Suprapubic skin (tissue), 4 donors: ENCODE measurements at regions not wholly inside any gene's neighbourhood (a gene's known extent, or its start where the extent isn't known, plus 50 kb on each side); places are given as distances from the start of the nearest gene placed in this dataset.

ENCODE experiments used
- DNase-seq, 2 donors: peaks; one replicate each; pipeline ENCODE4 v3.0.0-alpha.2; 2019; ENCODE audit warnings: low spot score in 2 of 2
- H3K27ac ChIP-seq: fragments of 200-600 bp; sonication (generic); one replicate; pipeline ENCODE4 v1.5.1; 2019
- H3K27me3 ChIP-seq: fragments of 200-600 bp; sonication (generic); one replicate; pipeline ENCODE4 v1.5.1; 2019
- H3K36me3 ChIP-seq: fragments of 200-600 bp; sonication (generic); one replicate; pipeline ENCODE4 v1.5.1; 2019
- H3K4me1 ChIP-seq: fragments of 200-600 bp; sonication (generic); one replicate; pipeline ENCODE4 v1.5.1; 2019
- H3K4me3 ChIP-seq: fragments of 200-600 bp; sonication (generic); one replicate; pipeline ENCODE4 v1.5.1; 2019; ENCODE audit warnings: mild to moderate bottlenecking
- H3K9me3 ChIP-seq: fragments of 200-600 bp; sonication (generic); one replicate; pipeline ENCODE4 v1.5.1; 2019
- CTCF ChIP-seq, 2 donors: fragments of 200-600 bp in 1 of 2; fragments of 450-650 bp in 1 of 2; sonication (generic) in 1 of 2; IDR thresholded peaks; one replicate each; pipeline ENCODE4 v1.5.1; 2016 to 2019; ENCODE audit warnings: antibody characterized with exemption in 2 of 2, mild to moderate bottlenecking in 1 of 2, moderate library complexity in 1 of 2
- EP300 ChIP-seq: sonication (generic); formaldehyde crosslinking; IDR thresholded peaks from one replicate; pipeline ENCODE4 v1.6.1; 2017; ENCODE audit warnings: antibody characterized with exemption
- POLR2A ChIP-seq, 2 donors: fragments of 450-650 bp; IDR thresholded peaks; one replicate each; pipeline ENCODE4 v1.6.1; 2017; ENCODE audit warnings: antibody characterized with exemption in 2 of 2, mild to moderate bottlenecking in 2 of 2, moderate library complexity in 2 of 2
- POLR2AphosphoS5 ChIP-seq, 3 donors: sonication (generic); formaldehyde crosslinking; IDR thresholded peaks; one replicate each; pipeline ENCODE4 v1.6.1; 2017; ENCODE audit warnings: antibody characterized with exemption in 3 of 3
- WGBS: methylation state at CpG from one replicate; pipeline ENCODE4 v1.1.5; 2018; 5-methylcytosine and 5-hydroxymethylcytosine counted together

- Histone ChIP-seq H3K36me3 (no peaks in the 10 kb centered on the region), H3K4me3 (no peak overlapping the region), H3K4me1 (peaks cover 27% of the 10 kb centered on the region), H3K9me3 (no peaks in the 10 kb centered on the region), H3K27me3 (no peaks in the 10 kb centered on the region), H3K27ac (no peak overlapping the region)
- WGBS: 85% methylated on average over 4 of the region's 6 CpGs
- DNase-seq: no peak
- TF ChIP-seq EP300 (no peak), POLR2AphosphoS5 (IDR thresholded peaks at IDR 0.05) (no peak), CTCF (IDR thresholded peaks at IDR 0.05) (no peak), POLR2A (IDR thresholded peaks at IDR 0.05) (no peak)
Observed at GRCh38 chr20:50357783-50358161, 152.4 kb upstream of the PTPN1 start.

- no peak for TF ChIP-seq POLR2A (IDR thresholded peaks at IDR 0.05)
- TF ChIP-seq EP300: no peak
- no peak for TF ChIP-seq CTCF (IDR thresholded peaks at IDR 0.05)
- no peak for TF ChIP-seq POLR2AphosphoS5 (IDR thresholded peaks at IDR 0.05)
- WGBS: 95% methylated on average over 5 of the region's 5 CpGs
Observed at GRCh38 chr20:50358166-50358565, 152.0 kb upstream of the PTPN1 start.

GRCh38 chr20:50358971-50359370, 151.2 kb upstream of the PTPN1 start:
- no peak overlapping the region for H3K27ac ChIP-seq
- peaks cover 27% of the 10 kb centered on the region for H3K4me1 ChIP-seq
- H3K36me3 ChIP-seq: no peaks in the 10 kb centered on the region
- TF ChIP-seq POLR2AphosphoS5 (IDR thresholded peaks at IDR 0.05) (no peak), EP300 (no peak), POLR2A (IDR thresholded peaks at IDR 0.05) (no peak), CTCF (IDR thresholded peaks at IDR 0.05) (no peak)
- no peaks in the 10 kb centered on the region for H3K9me3 ChIP-seq
- 94% methylated on average over 12 of the region's 13 CpGs for WGBS
- no peaks in the 10 kb centered on the region for H3K27me3 ChIP-seq
- H3K4me3 ChIP-seq: no peak overlapping the region
- no peak for DNase-seq

More at GRCh38 chr20:50358166-50358565, 152.0 kb upstream of the PTPN1 start:
- no peak for DNase-seq
- Histone ChIP-seq H3K4me1 (peaks cover 27% of the 10 kb centered on the region), H3K4me3 (no peak overlapping the region), H3K27me3 (no peaks in the 10 kb centered on the region), H3K9me3 (no peaks in the 10 kb centered on the region), H3K36me3 (no peaks in the 10 kb centered on the region), H3K27ac (no peak overlapping the region)

GRCh38 chr20:50359607-50360217, 150.5 kb upstream of the PTPN1 start:
- no peak for DNase-seq
- WGBS: 54% methylated on average over 8 of the region's 8 CpGs
- no peak overlapping the region for H3K27ac ChIP-seq
- H3K36me3 ChIP-seq: no peaks in the 10 kb centered on the region
- no peaks in the 10 kb centered on the region for H3K27me3 ChIP-seq
- no peak overlapping the region for H3K4me3 ChIP-seq
- TF ChIP-seq EP300 (no peak), POLR2A (IDR thresholded peaks at IDR 0.05) (no peak), POLR2AphosphoS5 (IDR thresholded peaks at IDR 0.05) (no peak), CTCF (IDR thresholded peaks at IDR 0.05) (no peak)
- H3K9me3 ChIP-seq: no peaks in the 10 kb centered on the region
- H3K4me1 ChIP-seq: peaks cover 27% of the 10 kb centered on the region

- H3K4me1 ChIP-seq: peaks cover 24% of the 10 kb centered on the region
- no peaks in the 10 kb centered on the region for H3K27me3 ChIP-seq
- no peak overlapping the region for H3K4me3 ChIP-seq
- no peaks in the 10 kb centered on the region for H3K9me3 ChIP-seq
- 67% methylated on average over 2 of the region's 8 CpGs for WGBS
- H3K27ac ChIP-seq: no peak overlapping the region
- TF ChIP-seq EP300: no peak
- no peak for TF ChIP-seq CTCF (IDR thresholded peaks at IDR 0.05)
- no peak for TF ChIP-seq POLR2A (IDR thresholded peaks at IDR 0.05)
- TF ChIP-seq POLR2AphosphoS5 (IDR thresholded peaks at IDR 0.05): no peak
- no peaks in the 10 kb centered on the region for H3K36me3 ChIP-seq
- DNase-seq: no peak
Observed at GRCh38 chr20:50360218-50360672, 149.9 kb upstream of the PTPN1 start.
